ENCODE measurements at regions not wholly inside any gene's neighbourhood (a gene's known extent, or its start where the extent isn't known, plus 50 kb on each side); places are given as distances from the start of the nearest gene placed in this dataset.
A peak's percentile ranks its signal among the peaks of the same experiment; 100 is the strongest.

GRCh38 chr9:22241024-22241423 is 205.6 kb upstream of the DMRTA1 start:
- H3K27ac ChIP-seq (ENCODE audit: low read depth, low read length), result no peak overlapping the region; the same call in 1 of the 2 replicates
- H3K27me3 ChIP-seq (ENCODE audit: insufficient read depth, low read length), result no peaks in the 10 kb centered on the region
- H3K4me1 ChIP-seq (ENCODE audit: control insufficient read depth, insufficient read depth, low read length, unreplicated experiment), result peaks cover 38% of the 10 kb centered on the region
- H3K36me3 ChIP-seq (ENCODE audit: insufficient read depth, low read length), result no peaks in the 10 kb centered on the region
- peak overlapping the region; percentile 47; the same call in 1 of the 2 replicates for H3K4me3 ChIP-seq (ENCODE audit: low read depth, low read length)
- no peak overlapping the region for H2AFZ ChIP-seq (ENCODE audit: low read length, unreplicated experiment)
- no peaks in the 10 kb centered on the region for H3K79me2 ChIP-seq (ENCODE audit: control insufficient read depth, insufficient read depth, low read length, unreplicated experiment)

GRCh38 chr9:22241611-22242010 is 205.0 kb upstream of the DMRTA1 start:
- Histone ChIP-seq H2AFZ (ENCODE audit: low read length, unreplicated experiment) (no peak overlapping the region), H3K4me3 (ENCODE audit: low read depth, low read length) (no peak overlapping the region), H3K36me3 (ENCODE audit: insufficient read depth, low read length) (no peaks in the 10 kb centered on the region), H3K4me1 (ENCODE audit: control insufficient read depth, insufficient read depth, low read length, unreplicated experiment) (peaks cover 38% of the 10 kb centered on the region), H3K27ac (ENCODE audit: low read depth, low read length) (no peak overlapping the region), H3K27me3 (ENCODE audit: insufficient read depth, low read length) (no peaks in the 10 kb centered on the region), H3K79me2 (ENCODE audit: control insufficient read depth, insufficient read depth, low read length, unreplicated experiment) (no peaks in the 10 kb centered on the region)

GRCh38 chr9:22244139-22245011 is 202.2 kb upstream of the DMRTA1 start:
- Histone ChIP-seq H3K27me3 (ENCODE audit: insufficient read depth, low read length) (no peaks in the 10 kb centered on the region), H3K4me3 (ENCODE audit: low read depth, low read length) (peak overlapping the region; percentile 56), H3K27ac (ENCODE audit: low read depth, low read length) (no peak overlapping the region), H3K4me1 (ENCODE audit: control insufficient read depth, insufficient read depth, low read length, unreplicated experiment) (peaks cover 21% of the 10 kb centered on the region), H2AFZ (ENCODE audit: low read length, unreplicated experiment) (peak overlapping the region; percentile 63), H3K36me3 (ENCODE audit: insufficient read depth, low read length) (no peaks in the 10 kb centered on the region), H3K79me2 (ENCODE audit: control insufficient read depth, insufficient read depth, low read length, unreplicated experiment) (no peaks in the 10 kb centered on the region)

DNA sequence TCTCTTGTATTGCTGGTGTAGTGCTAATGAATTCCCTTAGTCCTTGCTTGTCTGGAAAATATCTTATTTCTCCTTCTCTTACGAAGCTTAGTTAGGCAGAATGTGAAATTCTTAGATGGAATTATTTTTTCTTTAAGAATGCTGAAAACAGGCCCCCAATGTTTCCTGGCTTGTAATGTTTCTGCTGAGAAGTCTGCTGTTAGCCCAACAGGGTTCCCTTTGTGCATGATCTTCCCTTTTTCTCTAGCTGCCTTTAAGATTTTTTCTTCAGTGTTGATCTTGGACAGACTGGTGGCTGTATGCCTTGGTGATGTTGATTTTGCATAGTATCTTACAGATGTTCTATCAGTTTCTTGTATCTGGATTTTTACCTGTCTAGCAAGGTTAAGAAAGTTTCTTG is 191.3 kb upstream of the DMRTA1 start:
- no peak overlapping the region for H3K4me3 ChIP-seq (ENCODE audit: low read depth, low read length)
- H3K4me1 ChIP-seq (ENCODE audit: control insufficient read depth, insufficient read depth, low read length, unreplicated experiment), result no peaks in the 10 kb centered on the region
- 0 out of 2 replicates have a peak, but pooled peaks cover 3% of the 10 kb centered on the region for H3K36me3 ChIP-seq (ENCODE audit: insufficient read depth, low read length)
- H3K79me2 ChIP-seq (ENCODE audit: control insufficient read depth, insufficient read depth, low read length, unreplicated experiment), result no peaks in the 10 kb centered on the region
- H2AFZ ChIP-seq (ENCODE audit: low read length, unreplicated experiment), result no peak overlapping the region
- H3K27ac ChIP-seq (ENCODE audit: low read depth, low read length), result no peak overlapping the region
- H3K27me3 ChIP-seq (ENCODE audit: insufficient read depth, low read length), result no peaks in the 10 kb centered on the region

DNA sequence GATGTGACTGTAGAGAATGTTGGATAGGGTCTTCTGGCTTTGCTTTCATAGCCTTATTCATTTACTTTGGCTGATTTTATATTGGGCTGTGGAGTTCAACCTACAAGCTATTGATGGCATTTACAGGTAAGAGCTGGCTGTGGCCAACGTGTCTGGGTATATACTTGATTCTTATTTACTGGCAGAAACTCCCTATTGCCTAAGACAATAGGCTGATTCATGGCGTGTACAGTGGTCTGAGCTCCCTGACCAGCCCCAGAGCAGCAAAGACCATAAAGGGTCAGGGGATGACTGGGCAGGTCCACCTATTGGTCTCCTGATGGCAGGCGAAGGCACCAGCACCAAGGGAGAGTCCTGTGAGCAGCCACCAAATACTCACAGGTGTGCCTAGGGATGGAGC is 190.2 kb upstream of the DMRTA1 start:
- H3K4me3 ChIP-seq (ENCODE audit: low read depth, low read length), result no peak overlapping the region
- H3K4me1 ChIP-seq (ENCODE audit: control insufficient read depth, insufficient read depth, low read length, unreplicated experiment), result no peaks in the 10 kb centered on the region

GRCh38 chr9:22257026-22257816 is 189.4 kb upstream of the DMRTA1 start:
- H3K79me2 ChIP-seq (ENCODE audit: control insufficient read depth, insufficient read depth, low read length, unreplicated experiment), result no peaks in the 10 kb centered on the region
- H3K36me3 ChIP-seq (ENCODE audit: insufficient read depth, low read length), result 0 out of 2 replicates have a peak, but pooled peaks cover 3% of the 10 kb centered on the region
- no peak overlapping the region for H2AFZ ChIP-seq (ENCODE audit: low read length, unreplicated experiment)
- H3K4me1 ChIP-seq (ENCODE audit: control insufficient read depth, insufficient read depth, low read length, unreplicated experiment), result no peaks in the 10 kb centered on the region
- no peak overlapping the region for H3K27ac ChIP-seq (ENCODE audit: low read depth, low read length)
- no peak overlapping the region for H3K4me3 ChIP-seq (ENCODE audit: low read depth, low read length)
- no peaks in the 10 kb centered on the region for H3K27me3 ChIP-seq (ENCODE audit: insufficient read depth, low read length)

More for the DNA sequence above, 190.2 kb upstream of the DMRTA1 start:
- H3K27me3 ChIP-seq (ENCODE audit: insufficient read depth, low read length), result no peaks in the 10 kb centered on the region
- no peak overlapping the region for H3K27ac ChIP-seq (ENCODE audit: low read depth, low read length)
- no peaks in the 10 kb centered on the region for H3K79me2 ChIP-seq (ENCODE audit: control insufficient read depth, insufficient read depth, low read length, unreplicated experiment)
- H2AFZ ChIP-seq (ENCODE audit: low read length, unreplicated experiment), result no peak overlapping the region
- H3K36me3 ChIP-seq (ENCODE audit: insufficient read depth, low read length), result 0 out of 2 replicates have a peak, but pooled peaks cover 3% of the 10 kb centered on the region

GRCh38 chr9:22265038-22265437 is 181.6 kb upstream of the DMRTA1 start:
- Histone ChIP-seq H3K27me3 (ENCODE audit: insufficient read depth, low read length) (no peaks in the 10 kb centered on the region), H3K27ac (ENCODE audit: low read depth, low read length) (no peak overlapping the region), H3K4me3 (ENCODE audit: low read depth, low read length) (no peak overlapping the region), H3K36me3 (ENCODE audit: insufficient read depth, low read length) (0 out of 2 replicates have a peak, but pooled peaks cover 3% of the 10 kb centered on the region), H3K79me2 (ENCODE audit: control insufficient read depth, insufficient read depth, low read length, unreplicated experiment) (no peaks in the 10 kb centered on the region), H2AFZ (ENCODE audit: low read length, unreplicated experiment) (no peak overlapping the region), H3K4me1 (ENCODE audit: control insufficient read depth, insufficient read depth, low read length, unreplicated experiment) (no peaks in the 10 kb centered on the region)

DNA sequence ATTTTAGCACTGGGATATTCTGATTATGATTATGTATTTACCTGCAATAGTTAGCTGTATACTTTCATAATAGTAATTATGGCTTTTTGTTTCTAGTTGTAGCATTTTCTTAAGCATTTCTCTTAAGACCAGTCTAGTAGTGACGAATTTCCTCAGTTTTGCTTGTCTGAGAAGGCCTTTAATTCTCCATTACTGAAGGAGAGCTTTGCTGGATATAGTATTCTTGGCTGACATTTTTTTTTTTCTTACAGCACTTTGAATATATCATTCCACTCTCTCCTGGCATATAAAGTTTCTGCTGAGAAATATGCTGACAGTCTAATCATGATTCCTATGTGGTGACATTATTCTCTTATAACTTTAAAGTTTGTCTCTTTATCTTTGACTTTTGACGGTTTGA is 181.1 kb upstream of the DMRTA1 start:
- Histone ChIP-seq H3K36me3 (ENCODE audit: insufficient read depth, low read length) (0 out of 2 replicates have a peak, but pooled peaks cover 3% of the 10 kb centered on the region), H3K4me1 (ENCODE audit: control insufficient read depth, insufficient read depth, low read length, unreplicated experiment) (no peaks in the 10 kb centered on the region), H3K4me3 (ENCODE audit: low read depth, low read length) (no peak overlapping the region), H3K27me3 (ENCODE audit: insufficient read depth, low read length) (no peaks in the 10 kb centered on the region), H3K27ac (ENCODE audit: low read depth, low read length) (no peak overlapping the region), H3K79me2 (ENCODE audit: control insufficient read depth, insufficient read depth, low read length, unreplicated experiment) (no peaks in the 10 kb centered on the region), H2AFZ (ENCODE audit: low read length, unreplicated experiment) (no peak overlapping the region)

DNA sequence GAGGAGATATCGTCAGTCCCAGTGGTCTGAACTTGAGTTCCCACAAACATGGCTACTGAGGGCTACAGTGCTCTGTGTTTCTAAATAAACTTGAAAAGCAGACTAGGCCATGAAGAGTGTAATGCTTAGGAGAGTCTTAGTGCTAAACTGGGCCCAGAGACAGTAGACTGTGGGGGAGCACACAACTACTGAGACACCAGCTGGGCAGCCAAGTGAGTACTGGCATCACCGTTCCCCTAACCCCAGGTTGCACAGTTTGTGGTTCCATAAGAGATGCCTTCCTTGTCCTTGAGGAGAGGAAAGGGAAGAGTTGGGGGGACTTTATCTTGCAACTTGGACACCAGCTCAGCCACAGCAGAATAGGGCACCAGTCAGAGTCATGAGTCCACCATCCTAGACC is 172.1 kb upstream of the DMRTA1 start:
- H3K27me3 ChIP-seq (ENCODE audit: insufficient read depth, low read length), result no peaks in the 10 kb centered on the region
- H3K79me2 ChIP-seq (ENCODE audit: control insufficient read depth, insufficient read depth, low read length, unreplicated experiment), result no peaks in the 10 kb centered on the region
- H3K36me3 ChIP-seq (ENCODE audit: insufficient read depth, low read length), result no peaks in the 10 kb centered on the region
- no peak overlapping the region for H2AFZ ChIP-seq (ENCODE audit: low read length, unreplicated experiment)
- H3K4me3 ChIP-seq (ENCODE audit: low read depth, low read length), result no peak overlapping the region
- no peak overlapping the region for H3K27ac ChIP-seq (ENCODE audit: low read depth, low read length)
- no peaks in the 10 kb centered on the region for H3K4me1 ChIP-seq (ENCODE audit: control insufficient read depth, insufficient read depth, low read length, unreplicated experiment)

GRCh38 chr9:22278426-22278825 is 168.2 kb upstream of the DMRTA1 start:
- Histone ChIP-seq H3K4me1 (ENCODE audit: control insufficient read depth, insufficient read depth, low read length, unreplicated experiment) (no peaks in the 10 kb centered on the region), H3K27ac (ENCODE audit: low read depth, low read length) (no peak overlapping the region), H3K4me3 (ENCODE audit: low read depth, low read length) (no peak overlapping the region), H3K79me2 (ENCODE audit: control insufficient read depth, insufficient read depth, low read length, unreplicated experiment) (no peaks in the 10 kb centered on the region), H2AFZ (ENCODE audit: low read length, unreplicated experiment) (no peak overlapping the region), H3K27me3 (ENCODE audit: insufficient read depth, low read length) (no peaks in the 10 kb centered on the region), H3K36me3 (ENCODE audit: insufficient read depth, low read length) (no peaks in the 10 kb centered on the region)

All from ACC112 (cell line).